B cell (primary cell): ENCODE measurements at regions not wholly inside any gene's neighbourhood (a gene's known extent, or its start where the extent isn't known, plus 50 kb on each side); places are given as distances from the start of the nearest gene placed in this dataset.

Experiments used
- ATAC-seq: fragments of 200-7000 bp; cut with Tn5 transposase; one replicate; pipeline ENCODE4 v1.10.0; 2021; ENCODE audit warnings: low read depth, mild to moderate bottlenecking, moderate number of reproducible peaks, moderate library complexity
- CTCF ChIA-PET: fragments of 350-600 bp; sonication (Branson Sonifier 250); formaldehyde crosslinking; loops from one replicate; lab custom pipeline; 2021; ENCODE audit warnings: antibody characterized with exemption, inconsistent platforms; lab: Charles Lee
- POLR2A ChIA-PET: fragments of 350-600 bp; sonication (Branson Sonifier 250); formaldehyde crosslinking; loops from one replicate; lab custom pipeline; 2021; ENCODE audit warnings: antibody characterized with exemption; lab: Charles Lee
- DNase-seq: peaks from one replicate; pipeline ENCODE4 v3.0.0; 2013
- H2AFZ ChIP-seq: 2 replicates; pipeline ENCODE4 v1.6.1; 2012; ENCODE audit warnings: mild to moderate bottlenecking, low read depth, low read length; ENCODE audit not compliant: insufficient read depth, poor library complexity, severe bottlenecking
- H3K27ac ChIP-seq, 2 donors: 1 replicate in 1 of 2; 2 replicates in 1 of 2; pipeline ENCODE4 v1.5.1; 2012 to 2013; ENCODE audit warnings: low read length in 2 of 2, mild to moderate bottlenecking in 2 of 2, moderate library complexity in 1 of 2
- H3K27me3 ChIP-seq, 4 experiments: fragments of 200-600 bp in 1 of 4; sonication (generic) in 1 of 4; replicated peaks in 1 of 4; 1 replicate in 2 of 4; 2 replicates in 2 of 4; pipeline versions ENCODE4 v1.6.1 to v1.7.0; 2013 to 2016; ENCODE audit warnings: low read length in 3 of 4, mild to moderate bottlenecking in 2 of 4, mixed read lengths in 1 of 4, moderate library complexity in 1 of 4; ENCODE audit not compliant: insufficient read depth in 4 of 4, control insufficient read depth in 3 of 4; ENCODE audit errors: control extremely low read depth in 1 of 4
- H3K36me3 ChIP-seq, 2 experiments: replicated peaks in 1 of 2; 1 replicate in 1 of 2; 2 replicates in 1 of 2; pipeline versions ENCODE4 v1.6.1 to v1.7.1; 2013; ENCODE audit warnings: low read length in 1 of 2; ENCODE audit not compliant: insufficient read depth in 2 of 2, control insufficient read depth in 1 of 2; ENCODE audit errors: control extremely low read depth in 1 of 2, extremely low read depth in 1 of 2
- H3K4me1 ChIP-seq, 2 donors: fragments of 200-600 bp in 1 of 2; sonication (generic) in 1 of 2; 1 replicate in 1 of 2; 2 replicates in 1 of 2; pipeline versions ENCODE4 v1.5.1 to v1.6.1; 2013 to 2017; ENCODE audit warnings: low read length in 2 of 2; ENCODE audit not compliant: control insufficient read depth in 2 of 2, insufficient read depth in 2 of 2
- H3K4me2 ChIP-seq: replicated peaks from 2 replicates; pipeline ENCODE3; 2012; ENCODE audit warnings: mild to moderate bottlenecking, low read depth, low read length; ENCODE audit not compliant: poor library complexity, severe bottlenecking
- H3K4me3 ChIP-seq, 5 experiments: fragments of 200-600 bp in 1 of 5; sonication (generic) in 1 of 5; 1 replicate in 3 of 5; 2 replicates in 2 of 5; pipeline versions ENCODE4 v1.5.1 to v1.7.0; 2011 to 2016; ENCODE audit warnings: low read length in 4 of 5, mild to moderate bottlenecking in 4 of 5, low read depth in 2 of 5, control low read depth in 1 of 5, moderate library complexity in 1 of 5; ENCODE audit not compliant: insufficient read depth in 1 of 5; ENCODE audit errors: control extremely low read depth in 1 of 5, extremely low read depth in 1 of 5
- H3K79me2 ChIP-seq: fragments of 200-600 bp; sonication (generic); one replicate; pipeline ENCODE4 v1.6.0; 2016; ENCODE audit warnings: low read length; ENCODE audit not compliant: control insufficient read depth, insufficient read depth
- H3K9ac ChIP-seq: fragments of 200-600 bp; sonication (generic); 2 replicates; pipeline ENCODE4 v1.6.1; 2017; ENCODE audit warnings: mild to moderate bottlenecking, low read length, moderate library complexity
- H3K9me3 ChIP-seq, 3 donors: one replicate each; pipeline versions ENCODE4 v1.6.1 to v1.7.1; 2013; ENCODE audit warnings: low read length in 2 of 3; ENCODE audit not compliant: control insufficient read depth in 2 of 3, insufficient read depth in 1 of 3; ENCODE audit errors: control extremely low read depth in 1 of 3
- H4K20me1 ChIP-seq: 2 replicates; pipeline ENCODE4 v1.6.0; 2012; ENCODE audit warnings: mild to moderate bottlenecking, low read length; ENCODE audit not compliant: insufficient read depth, control insufficient read depth, poor library complexity, severe bottlenecking
- H3K27ac Mint-ChIP-seq: one replicate; pipeline ENCODE4 v1.8.0; 2021; ENCODE audit warnings: mixed read lengths
- H3K27me3 Mint-ChIP-seq: one replicate; pipeline ENCODE4 v1.8.0; 2021; ENCODE audit warnings: mixed read lengths
- H3K4me1 Mint-ChIP-seq: one replicate; pipeline ENCODE4 v1.8.0; 2021; ENCODE audit warnings: mixed read lengths
- H3K4me3 Mint-ChIP-seq: one replicate; pipeline ENCODE4 v1.8.0; 2021; ENCODE audit warnings: mixed read lengths
- H3K9me3 Mint-ChIP-seq: one replicate; pipeline ENCODE4 v1.8.0; 2022; ENCODE audit warnings: mixed read lengths; ENCODE audit not compliant: insufficient read depth
- CTCF ChIP-seq: fragments of 200-600 bp; IDR thresholded peaks from one replicate; pipeline ENCODE4 v1.8.0; 2022; ENCODE audit warnings: antibody characterized with exemption, mild to moderate bottlenecking
- EZH2 ChIP-seq: IDR thresholded peaks from 2 replicates; pipeline ENCODE4 v1.6.1; 2012; ENCODE audit warnings: borderline replicate concordance, low read depth, mild to moderate bottlenecking, moderate library complexity, low read length; ENCODE audit not compliant: insufficient read depth, poor library complexity, severe bottlenecking
- WGBS: methylation state at CpG from one replicate; pipeline ENCODE4 v1.1.5; 2013; ENCODE audit warnings: missing lambda C conversion rate; ENCODE audit not compliant: insufficient coverage; 5-methylcytosine and 5-hydroxymethylcytosine counted together
- intact Hi-C: fragments of 100-400 bp; cut with micrococcal nuclease; formaldehyde crosslinking; loops from one replicate; pipeline ENCODE4 v1.10.0; 2022

- Histone ChIP-seq H3K4me3 (no peak overlapping the region), H3K4me2 (no peak overlapping the region), H3K4me1 (no peaks in the 10 kb centered on the region), H4K20me1 (no peaks in the 10 kb centered on the region), H2AFZ (no peak overlapping the region), H3K79me2 (no peaks in the 10 kb centered on the region), H3K9me3 (peaks cover 0 to 14% (median 0%) of the 10 kb centered on the region in 3 donors), H3K27me3 (peaks cover 0 to 3% (median 0%) of the 10 kb centered on the region in 4 experiments), H3K27ac (no peak overlapping the region), H3K36me3 (no peaks in the 10 kb centered on the region), H3K9ac (no peak overlapping the region)
- intact Hi-C loops, result no loop called here
- 87% methylated on average over 17 of the region's 17 CpGs for WGBS
- no peak overlapping the region for H3K4me3 Mint-ChIP-seq
- H3K27ac Mint-ChIP-seq, result no peak overlapping the region
- CTCF ChIA-PET, result no interaction called here
- H3K9me3 Mint-ChIP-seq, result no peaks in the 10 kb centered on the region
- DNase-seq (no peak), ATAC-seq (no peak)
- TF ChIP-seq CTCF, result no peak
- no peak for TF ChIP-seq EZH2
- H3K27me3 Mint-ChIP-seq, result no peaks in the 10 kb centered on the region
- H3K4me1 Mint-ChIP-seq, result no peaks in the 10 kb centered on the region
- POLR2A ChIA-PET, result no interaction called here
Measured at GRCh38 chr18:78408623-78409022, 571.0 kb upstream of the SALL3 start.

GRCh38 chr18:78410094-78410786 is 569.4 kb upstream of the SALL3 start:
- Histone ChIP-seq H3K27me3 (peaks cover 0 to 3% (median 0%) of the 10 kb centered on the region in 4 experiments), H3K9me3 (peaks cover 0 to 21% (median 0%) of the 10 kb centered on the region in 3 donors), H2AFZ (no peak overlapping the region), H3K36me3 (no peaks in the 10 kb centered on the region), H3K4me3 (no peak overlapping the region), H3K4me1 (no peaks in the 10 kb centered on the region), H3K4me2 (no peak overlapping the region), H4K20me1 (no peaks in the 10 kb centered on the region), H3K9ac (no peak overlapping the region), H3K79me2 (no peaks in the 10 kb centered on the region), H3K27ac (no peak overlapping the region)
- intact Hi-C loops, result no loop called here
- Mint-ChIP-seq H3K4me3 (no peak overlapping the region), H3K4me1 (no peaks in the 10 kb centered on the region), H3K27me3 (no peaks in the 10 kb centered on the region), H3K27ac (no peak overlapping the region), H3K9me3 (no peaks in the 10 kb centered on the region)
- ATAC-seq, result no peak
- DNase-seq, result no peak
- TF ChIP-seq EZH2 (no peak), CTCF (no peak)
- CTCF ChIA-PET, result no interaction called here
- POLR2A ChIA-PET, result no interaction called here
- 95% methylated on average over 9 of the region's 13 CpGs for WGBS
